ENCODE measurements at regions not wholly inside any gene's neighbourhood (a gene's known extent, or its start where the extent isn't known, plus 50 kb on each side); places are given as distances from the start of the nearest gene placed in this dataset.
"Not testable (repeated sequence)": the region's sequence is repeated elsewhere in the genome, so short reads cannot be mapped to it uniquely, and the experiment has no call there.

DNA sequence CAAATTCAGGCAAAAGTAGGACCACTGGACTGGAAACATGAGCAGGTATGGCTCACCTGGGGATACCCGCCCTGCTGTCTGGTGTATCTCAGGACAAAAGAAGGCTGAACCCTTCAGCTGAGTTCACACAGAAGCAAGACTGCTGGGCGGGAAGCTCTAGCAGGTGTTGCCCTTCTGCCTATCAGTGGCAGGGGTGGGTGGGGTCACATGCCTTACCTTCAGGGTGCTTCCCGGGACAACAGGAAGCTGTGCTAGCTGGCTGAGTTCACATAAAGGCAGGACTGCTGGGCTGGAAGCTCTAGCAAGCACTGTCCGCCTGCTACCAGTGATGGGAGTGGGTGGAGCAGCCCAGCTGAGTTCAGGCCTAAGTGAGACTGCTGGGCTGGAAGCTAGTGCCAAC is 498.8 kb upstream of the ZNF608 start:
- no peaks in the 10 kb centered on the region for H3K9me3 ChIP-seq (ENCODE audit: low read depth, low read length)
- no peak overlapping the region for H3K4me3 ChIP-seq (ENCODE audit: low read length)
- H3K4me1 ChIP-seq (ENCODE audit: insufficient read depth, low read length), result no peaks in the 10 kb centered on the region
- H3K27me3 ChIP-seq (ENCODE audit: insufficient read depth, low read length), result no peaks in the 10 kb centered on the region

DNA sequence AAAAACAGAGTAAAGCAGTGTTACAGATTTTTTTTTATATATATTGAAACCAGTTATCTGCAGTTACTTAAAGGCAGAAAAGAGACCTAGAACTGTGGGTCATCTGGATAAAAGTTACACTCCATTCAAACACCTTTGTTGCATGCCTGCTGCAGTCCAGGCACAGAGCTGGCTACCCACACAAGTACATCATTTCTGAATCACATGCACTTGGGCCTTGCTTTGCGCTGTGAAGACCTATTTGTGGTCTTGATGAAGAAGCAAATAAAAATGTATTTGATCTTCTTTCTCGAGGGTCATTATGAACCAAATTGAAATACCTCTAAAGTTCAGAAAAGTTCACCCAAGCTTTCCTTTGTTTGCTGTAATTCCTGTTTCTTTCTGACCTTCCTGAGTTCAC is 503.0 kb upstream of the ZNF608 start:
- no peaks in the 10 kb centered on the region for H3K27me3 ChIP-seq (ENCODE audit: insufficient read depth, low read length)

DNA sequence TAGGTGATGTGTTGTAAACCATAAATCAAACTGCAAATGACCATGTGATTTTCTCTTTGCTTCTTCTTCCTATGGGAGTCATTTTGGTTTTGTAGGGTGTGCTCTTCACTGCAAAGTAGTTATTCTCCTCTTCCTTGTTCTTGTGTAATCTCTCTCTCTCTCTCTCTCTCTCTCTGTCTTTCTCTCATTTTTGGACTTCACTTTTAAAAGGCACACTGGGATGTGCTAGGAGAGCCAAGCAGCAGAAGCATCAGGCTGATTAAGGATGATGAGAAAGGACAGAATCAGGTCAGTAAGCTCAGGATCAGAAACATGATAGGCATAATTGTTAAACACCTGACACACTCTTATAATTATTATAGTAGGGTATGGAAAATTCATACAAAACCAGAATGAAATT is 505.3 kb upstream of the ZNF608 start:
- Histone ChIP-seq H3K4me1 (ENCODE audit: insufficient read depth, low read length) (no peaks in the 10 kb centered on the region), H3K9me3 (ENCODE audit: low read depth, low read length) (no peaks in the 10 kb centered on the region), H3K4me3 (ENCODE audit: low read length) (no peak overlapping the region), H3K27me3 (ENCODE audit: insufficient read depth, low read length) (no peaks in the 10 kb centered on the region)

More for the DNA sequence above, 503.0 kb upstream of the ZNF608 start:
- H3K9me3 ChIP-seq (ENCODE audit: low read depth, low read length), result no peaks in the 10 kb centered on the region
- H3K4me3 ChIP-seq (ENCODE audit: low read length), result no peak overlapping the region
- no peaks in the 10 kb centered on the region for H3K4me1 ChIP-seq (ENCODE audit: insufficient read depth, low read length)

DNA sequence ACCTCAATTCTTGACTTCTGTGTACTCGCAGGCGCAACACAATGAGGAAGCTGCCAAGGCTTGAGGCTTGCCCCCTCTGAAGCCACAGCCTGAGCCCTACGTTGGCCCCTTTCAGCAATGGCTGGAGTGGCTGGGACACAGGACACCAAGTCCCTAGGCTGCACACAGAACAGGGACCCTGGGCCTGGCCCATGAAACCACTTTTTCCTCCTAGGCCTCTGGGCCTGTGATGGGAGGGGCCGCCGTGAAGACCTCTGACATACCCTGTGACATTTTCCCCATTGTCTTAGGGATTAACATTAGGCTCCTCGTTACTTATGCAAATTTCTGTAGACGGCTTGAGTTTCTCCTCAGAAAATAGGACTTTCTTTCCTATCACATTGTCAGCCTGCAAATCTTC is 507.2 kb upstream of the ZNF608 start:
- not testable (repeated sequence) for H3K4me1 ChIP-seq (ENCODE audit: insufficient read depth, low read length); H3K27me3 ChIP-seq (ENCODE audit: insufficient read depth, low read length); H3K4me3 ChIP-seq (ENCODE audit: low read length); H3K9me3 ChIP-seq (ENCODE audit: low read depth, low read length)

DNA sequence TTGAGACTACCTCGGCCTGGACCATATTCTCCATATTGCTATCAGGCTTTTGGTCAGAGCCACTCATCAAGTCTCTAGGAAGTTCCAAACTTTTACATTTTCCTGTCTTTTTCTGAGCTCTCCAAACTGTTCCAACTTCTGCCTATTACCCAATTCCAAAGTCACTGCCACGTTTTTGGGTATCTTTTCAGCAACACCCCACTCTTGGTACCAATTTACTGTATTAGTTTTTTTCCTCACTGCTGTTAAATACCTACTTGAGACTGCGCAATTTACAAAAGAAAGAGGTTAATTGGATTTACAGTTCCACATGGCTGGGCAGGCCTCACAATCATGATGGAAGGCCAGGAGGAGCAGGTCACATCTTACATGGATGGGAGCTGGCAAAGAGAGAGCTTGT is 507.8 kb upstream of the ZNF608 start:
- no peak overlapping the region for H3K4me3 ChIP-seq (ENCODE audit: low read length)
- H3K4me1 ChIP-seq (ENCODE audit: insufficient read depth, low read length), result no peaks in the 10 kb centered on the region
- no peaks in the 10 kb centered on the region for H3K9me3 ChIP-seq (ENCODE audit: low read depth, low read length)
- H3K27me3 ChIP-seq (ENCODE audit: insufficient read depth, low read length), result no peaks in the 10 kb centered on the region

DNA sequence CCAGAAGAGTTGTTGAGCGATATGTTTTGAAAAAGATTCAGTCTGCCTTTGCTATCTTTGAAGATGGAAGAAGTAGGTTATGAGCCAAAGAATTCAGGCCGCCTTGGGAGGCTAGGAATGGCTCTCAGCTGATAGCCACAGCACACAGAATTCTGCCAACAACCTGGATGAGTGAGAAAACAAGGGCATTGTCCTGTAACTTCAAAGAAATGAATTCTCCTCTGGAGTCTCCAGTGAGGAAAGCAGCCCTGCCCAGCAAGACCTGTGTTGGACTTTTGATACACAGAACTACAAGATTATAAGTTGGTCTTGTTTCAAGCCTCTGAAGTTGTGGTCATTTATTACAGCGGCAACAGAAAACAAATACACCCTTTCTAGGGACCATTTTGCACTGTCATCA is 509.9 kb upstream of the ZNF608 start:
- Histone ChIP-seq H3K4me3 (ENCODE audit: low read length) (no peak overlapping the region), H3K9me3 (ENCODE audit: low read depth, low read length) (no peaks in the 10 kb centered on the region), H3K4me1 (ENCODE audit: insufficient read depth, low read length) (no peaks in the 10 kb centered on the region), H3K27me3 (ENCODE audit: insufficient read depth, low read length) (no peaks in the 10 kb centered on the region)

DNA sequence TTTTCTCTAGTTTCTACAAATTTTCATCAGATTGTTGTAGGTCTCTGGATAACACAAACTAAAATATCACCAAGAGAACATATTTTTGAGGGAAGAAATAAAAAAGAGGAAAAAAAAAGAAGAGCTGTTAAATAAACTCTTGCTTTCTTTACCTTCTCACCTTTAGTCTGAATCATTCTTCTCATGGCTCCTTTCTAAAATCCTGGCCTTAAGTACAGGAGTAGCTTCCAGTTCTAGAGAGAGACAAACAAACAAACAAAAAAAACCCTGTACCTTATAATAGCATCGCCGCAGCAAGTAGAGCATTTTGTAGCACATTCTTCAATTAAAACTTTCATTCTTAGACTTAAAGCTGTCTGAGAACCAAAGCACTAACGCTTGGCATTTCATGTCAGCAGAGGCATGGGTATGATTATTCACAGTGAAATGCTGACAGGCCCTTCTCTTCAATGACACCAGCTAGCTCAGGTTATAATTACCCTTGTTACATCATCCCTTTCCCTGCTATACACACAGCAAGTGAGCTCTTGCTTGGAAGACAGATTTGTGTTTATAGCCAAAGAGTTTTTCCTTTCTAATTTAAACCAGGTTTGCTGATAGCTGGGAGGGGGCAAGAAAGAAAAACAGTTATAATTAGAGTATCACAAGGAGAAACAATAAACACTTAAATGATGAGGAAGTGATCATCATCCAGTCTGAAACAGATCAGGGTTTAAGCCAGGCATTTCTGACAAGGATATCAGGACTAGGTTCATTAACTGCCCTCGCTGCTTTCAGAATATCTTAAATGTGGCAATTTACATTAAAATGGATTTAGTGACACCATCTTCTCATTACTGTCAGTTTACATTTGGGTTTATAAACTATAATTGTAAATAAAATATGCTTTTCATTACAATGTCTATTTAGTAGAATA is 510.9 kb upstream of the ZNF608 start:
- Histone ChIP-seq H3K9me3 (ENCODE audit: low read depth, low read length) (no peaks in the 10 kb centered on the region), H3K27me3 (ENCODE audit: insufficient read depth, low read length) (no peaks in the 10 kb centered on the region), H3K4me3 (ENCODE audit: low read length) (no peak overlapping the region), H3K4me1 (ENCODE audit: insufficient read depth, low read length) (no peaks in the 10 kb centered on the region)

DNA sequence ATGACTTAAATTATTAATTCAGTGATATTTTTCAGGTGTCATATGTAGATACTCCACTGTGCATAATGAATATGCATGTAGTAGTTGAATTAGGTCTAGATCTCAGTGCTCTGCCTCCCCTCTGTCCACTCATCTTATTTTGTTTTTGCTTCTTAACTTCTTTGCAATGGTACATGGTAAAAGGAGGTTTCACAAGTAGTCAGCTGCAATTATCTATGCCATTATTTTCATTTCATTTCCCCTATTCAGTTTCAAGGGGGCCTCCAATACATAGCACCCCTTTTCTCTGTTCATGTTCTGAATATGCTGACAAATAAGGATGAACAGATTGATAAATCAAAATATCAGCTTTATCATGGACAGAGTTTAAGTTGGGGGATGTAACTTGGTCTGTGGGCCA is 511.6 kb upstream of the ZNF608 start:
- H3K4me1 ChIP-seq (ENCODE audit: insufficient read depth, low read length), result no peaks in the 10 kb centered on the region

DNA sequence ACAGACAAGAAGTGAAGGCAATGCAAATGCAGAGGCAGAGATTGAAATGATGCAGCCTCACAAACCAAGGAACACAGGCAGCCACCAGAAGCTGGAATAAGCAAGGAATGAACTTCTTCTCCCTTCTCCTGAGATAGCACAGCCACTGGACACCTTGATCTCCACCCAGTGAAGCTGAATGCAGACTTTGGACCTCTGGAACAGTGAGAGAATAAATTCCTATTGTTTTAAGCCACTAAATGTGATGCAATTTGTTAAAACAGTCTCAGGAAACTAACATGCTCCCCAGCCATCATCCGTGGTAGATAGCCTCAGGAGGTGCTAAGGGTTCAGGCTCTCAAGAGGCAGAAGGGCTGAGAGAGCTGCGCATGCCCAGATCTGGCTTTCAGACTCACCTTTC is 512.2 kb upstream of the ZNF608 start:
- Histone ChIP-seq H3K4me3 (ENCODE audit: low read length) (no peak overlapping the region), H3K27me3 (ENCODE audit: insufficient read depth, low read length) (no peaks in the 10 kb centered on the region), H3K9me3 (ENCODE audit: low read depth, low read length) (no peaks in the 10 kb centered on the region), H3K4me1 (ENCODE audit: insufficient read depth, low read length) (no peaks in the 10 kb centered on the region)

More for the DNA sequence above, 511.6 kb upstream of the ZNF608 start:
- Histone ChIP-seq H3K27me3 (ENCODE audit: insufficient read depth, low read length) (no peaks in the 10 kb centered on the region), H3K4me3 (ENCODE audit: low read length) (no peak overlapping the region), H3K9me3 (ENCODE audit: low read depth, low read length) (no peaks in the 10 kb centered on the region)

DNA sequence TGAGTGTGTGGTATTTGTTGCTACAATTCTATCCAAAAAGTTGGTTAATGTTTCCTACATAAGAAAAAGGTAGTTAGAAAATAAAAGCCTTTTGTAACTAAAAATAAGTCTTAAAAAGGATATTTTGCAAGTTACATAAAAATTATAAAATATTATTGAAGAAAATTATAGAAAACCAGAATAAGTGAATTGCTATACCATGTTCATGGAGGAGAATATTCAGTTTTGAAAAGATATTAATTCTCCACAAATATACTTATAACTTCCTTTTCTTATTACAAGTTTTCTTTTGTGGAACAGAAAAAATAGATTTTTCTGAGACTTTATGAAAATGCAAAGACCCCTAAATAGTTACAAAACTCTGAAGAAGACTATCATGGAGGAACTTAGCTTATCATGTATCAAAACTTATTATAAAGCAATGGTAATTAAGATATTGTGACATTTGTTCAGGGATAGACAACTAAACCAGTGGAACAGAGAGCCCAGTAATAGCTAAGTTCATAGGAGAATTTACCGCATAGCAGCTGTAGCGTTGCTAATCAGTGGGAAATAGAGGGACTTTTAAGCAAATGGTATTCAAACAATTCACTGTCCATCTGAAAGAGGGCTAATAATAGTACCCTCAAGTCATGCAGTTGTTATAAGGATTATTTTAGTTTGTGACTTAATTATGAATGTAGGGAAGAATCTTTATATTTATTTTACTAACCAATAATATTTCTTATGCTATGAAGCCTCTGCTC is 515.2 kb upstream of the ZNF608 start:
- no peaks in the 10 kb centered on the region for H3K9me3 ChIP-seq (ENCODE audit: low read depth, low read length)
- no peaks in the 10 kb centered on the region for H3K27me3 ChIP-seq (ENCODE audit: insufficient read depth, low read length)
- no peaks in the 10 kb centered on the region for H3K4me1 ChIP-seq (ENCODE audit: insufficient read depth, low read length)
- H3K4me3 ChIP-seq (ENCODE audit: low read length), result no peak overlapping the region

DNA sequence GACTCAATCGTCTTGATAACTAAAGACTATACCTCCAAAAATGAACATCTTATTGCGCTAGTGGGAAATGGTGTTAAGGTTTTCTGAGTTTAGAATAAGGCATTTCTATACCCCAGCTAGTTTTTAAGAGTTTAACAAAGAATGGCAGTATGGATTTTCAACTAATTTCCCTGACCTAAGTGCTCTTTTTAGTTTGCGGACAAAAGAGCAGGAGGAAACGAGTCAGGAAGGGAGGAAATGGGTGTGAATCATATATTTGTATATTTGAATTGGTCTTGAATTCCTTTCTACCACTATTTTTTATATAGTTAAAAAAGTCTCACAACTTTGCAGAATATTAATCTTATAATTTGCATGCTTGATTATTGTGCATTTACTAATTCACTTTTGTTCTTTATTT is 516.3 kb upstream of the ZNF608 start:
- no peak overlapping the region for H3K4me3 ChIP-seq (ENCODE audit: low read length)
- H3K4me1 ChIP-seq (ENCODE audit: insufficient read depth, low read length), result no peaks in the 10 kb centered on the region
- no peaks in the 10 kb centered on the region for H3K9me3 ChIP-seq (ENCODE audit: low read depth, low read length)
- no peaks in the 10 kb centered on the region for H3K27me3 ChIP-seq (ENCODE audit: insufficient read depth, low read length)

DNA sequence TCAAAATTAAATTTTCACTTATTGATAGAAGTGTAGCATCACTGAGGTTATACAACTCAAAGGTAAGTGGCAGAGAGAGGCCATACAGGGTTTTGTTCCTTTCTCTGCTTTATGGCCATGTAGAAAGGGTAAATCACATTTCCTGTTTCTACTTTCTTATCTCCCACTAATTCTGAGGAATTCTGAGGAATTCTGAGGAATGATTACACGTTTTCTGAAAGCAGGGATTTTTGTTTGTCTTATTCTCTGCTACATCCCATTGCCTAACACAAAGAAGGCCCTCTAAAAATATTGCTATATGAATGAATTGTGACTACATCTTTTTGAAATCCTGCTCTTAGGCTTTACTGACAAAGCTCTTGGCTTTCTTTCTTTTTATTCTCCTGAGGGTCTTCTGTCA is 516.9 kb upstream of the ZNF608 start:
- no peaks in the 10 kb centered on the region for H3K27me3 ChIP-seq (ENCODE audit: insufficient read depth, low read length)

DNA sequence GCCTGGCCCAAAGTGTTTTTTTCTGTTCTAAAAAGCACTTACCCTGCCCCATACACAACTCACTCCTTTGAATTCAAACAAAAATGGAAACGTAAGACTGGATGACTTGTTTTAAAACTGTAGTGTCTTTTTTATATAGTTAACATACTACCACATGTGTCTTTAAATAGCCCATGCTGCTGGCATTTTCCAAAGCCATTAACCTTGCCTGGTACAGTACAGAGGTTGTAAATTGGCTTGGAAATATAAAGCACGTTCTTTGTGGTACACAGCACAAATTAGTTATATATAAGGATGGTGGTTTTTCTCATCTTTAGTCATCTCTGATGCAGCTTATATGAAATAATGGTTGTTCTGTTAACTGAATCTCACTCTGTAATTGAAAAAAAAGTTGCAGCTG is 519.7 kb upstream of the ZNF608 start:
- no peaks in the 10 kb centered on the region for H3K9me3 ChIP-seq (ENCODE audit: low read depth, low read length)
- H3K4me1 ChIP-seq (ENCODE audit: insufficient read depth, low read length), result no peaks in the 10 kb centered on the region
- H3K4me3 ChIP-seq (ENCODE audit: low read length), result no peak overlapping the region
- no peaks in the 10 kb centered on the region for H3K27me3 ChIP-seq (ENCODE audit: insufficient read depth, low read length)

More for the DNA sequence above, 516.9 kb upstream of the ZNF608 start:
- Histone ChIP-seq H3K4me3 (ENCODE audit: low read length) (no peak overlapping the region), H3K4me1 (ENCODE audit: insufficient read depth, low read length) (no peaks in the 10 kb centered on the region), H3K9me3 (ENCODE audit: low read depth, low read length) (no peaks in the 10 kb centered on the region)

DNA sequence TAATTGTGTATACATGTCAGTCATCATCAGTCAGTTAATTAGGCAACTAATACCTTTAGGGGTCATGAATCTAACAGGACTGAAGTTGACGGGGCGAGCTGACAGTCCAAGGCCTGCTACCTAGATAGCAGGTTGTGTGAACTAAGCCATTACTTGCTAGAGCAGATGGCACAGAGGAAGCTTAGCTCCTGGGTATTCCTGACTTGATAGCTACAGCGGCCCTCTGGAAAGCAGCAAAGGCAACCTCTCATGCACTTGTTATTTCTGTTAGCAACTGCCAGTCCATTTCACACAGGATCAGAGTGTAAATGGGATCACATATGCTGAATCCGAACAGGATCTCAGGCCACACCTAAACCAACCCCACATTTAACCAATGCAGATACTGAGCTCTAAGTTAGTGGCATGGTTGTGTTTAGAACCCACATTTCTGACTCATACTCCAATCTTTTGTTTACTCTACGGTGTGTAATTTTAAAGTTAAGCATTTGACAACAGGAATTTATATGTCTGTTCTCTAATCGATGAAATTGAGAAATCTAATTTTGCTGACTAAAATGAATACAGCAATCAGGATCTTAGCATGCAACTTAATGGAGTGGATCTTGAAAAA is 521.3 kb upstream of the ZNF608 start:
- no peaks in the 10 kb centered on the region for H3K4me1 ChIP-seq (ENCODE audit: insufficient read depth, low read length)
- no peak overlapping the region for H3K4me3 ChIP-seq (ENCODE audit: low read length)
- no peaks in the 10 kb centered on the region for H3K27me3 ChIP-seq (ENCODE audit: insufficient read depth, low read length)
- no peaks in the 10 kb centered on the region for H3K9me3 ChIP-seq (ENCODE audit: low read depth, low read length)

DNA sequence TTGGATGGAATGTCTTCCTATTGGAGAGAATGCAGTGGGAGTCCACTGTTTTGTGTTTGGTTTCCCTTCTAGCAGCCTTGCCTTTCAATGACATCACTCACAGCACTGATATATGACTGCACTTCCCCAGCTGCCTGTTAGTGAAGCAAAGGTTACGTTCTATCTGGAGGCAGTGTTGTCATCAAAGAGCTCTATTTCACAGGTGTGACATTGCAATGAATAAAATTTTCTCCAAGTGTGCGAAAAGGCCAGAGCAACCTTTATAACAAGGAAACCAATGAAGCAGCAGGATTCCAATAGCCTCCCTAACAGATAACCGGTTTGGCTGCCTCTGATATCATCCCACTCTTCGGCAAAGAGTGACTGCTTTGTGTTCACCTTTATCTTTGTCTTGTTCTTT is 523.5 kb upstream of the ZNF608 start:
- no peaks in the 10 kb centered on the region for H3K4me1 ChIP-seq (ENCODE audit: insufficient read depth, low read length)
- no peak overlapping the region for H3K4me3 ChIP-seq (ENCODE audit: low read length)
- H3K9me3 ChIP-seq (ENCODE audit: low read depth, low read length), result no peaks in the 10 kb centered on the region
- no peaks in the 10 kb centered on the region for H3K27me3 ChIP-seq (ENCODE audit: insufficient read depth, low read length)

Measured in mononuclear cell (primary cell).